ENCODE measurements at regions not wholly inside any gene's neighbourhood (a gene's known extent, or its start where the extent isn't known, plus 50 kb on each side); places are given as distances from the start of the nearest gene placed in this dataset.

DNA sequence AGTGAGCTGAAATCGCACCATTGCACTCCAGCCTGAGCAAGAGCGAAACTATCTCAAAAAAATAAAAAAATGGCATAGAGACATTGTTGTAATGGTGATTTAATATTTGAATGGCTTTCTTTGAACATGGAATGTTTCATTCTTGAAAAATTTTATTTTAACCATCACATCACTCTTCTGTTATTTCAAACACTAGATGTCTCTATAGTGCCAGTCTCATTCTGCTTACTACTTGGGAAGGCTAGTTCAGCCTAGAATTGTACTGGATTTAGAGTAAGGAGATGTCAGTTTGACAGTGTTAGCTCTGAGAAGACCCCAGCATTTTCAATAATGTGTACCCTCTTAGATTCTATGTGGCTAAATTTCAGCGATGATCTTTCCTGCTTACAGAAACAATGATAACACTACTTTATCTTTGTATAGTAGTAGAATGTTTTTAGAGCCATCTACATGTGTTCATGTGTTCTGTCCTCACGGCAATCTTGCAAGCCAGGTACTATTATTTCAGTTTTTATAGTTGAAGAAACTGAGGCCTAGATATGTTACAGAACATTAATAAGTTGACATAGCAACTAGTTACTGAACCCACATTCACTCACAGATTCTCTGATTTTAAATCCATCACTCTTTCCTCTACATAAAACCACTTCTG lies 142.9 kb upstream of the ZSWIM2 start:
- no peak for TF ChIP-seq ZNF565 (CRISPR knock-in tag; conservative IDR thresholded peaks at IDR 0.05; ENCODE audit: low read depth)
- no peak for TF ChIP-seq ESRRG (CRISPR knock-in tag; IDR thresholded peaks at IDR 0.05)
- no peak for TF ChIP-seq BACH2 (CRISPR knock-in tag; IDR thresholded peaks at IDR 0.05; ENCODE audit: borderline replicate concordance)
- TF ChIP-seq CSDC2 (CRISPR knock-in tag; IDR thresholded peaks at IDR 0.05), result no peak
- TF ChIP-seq, protein P1, sequence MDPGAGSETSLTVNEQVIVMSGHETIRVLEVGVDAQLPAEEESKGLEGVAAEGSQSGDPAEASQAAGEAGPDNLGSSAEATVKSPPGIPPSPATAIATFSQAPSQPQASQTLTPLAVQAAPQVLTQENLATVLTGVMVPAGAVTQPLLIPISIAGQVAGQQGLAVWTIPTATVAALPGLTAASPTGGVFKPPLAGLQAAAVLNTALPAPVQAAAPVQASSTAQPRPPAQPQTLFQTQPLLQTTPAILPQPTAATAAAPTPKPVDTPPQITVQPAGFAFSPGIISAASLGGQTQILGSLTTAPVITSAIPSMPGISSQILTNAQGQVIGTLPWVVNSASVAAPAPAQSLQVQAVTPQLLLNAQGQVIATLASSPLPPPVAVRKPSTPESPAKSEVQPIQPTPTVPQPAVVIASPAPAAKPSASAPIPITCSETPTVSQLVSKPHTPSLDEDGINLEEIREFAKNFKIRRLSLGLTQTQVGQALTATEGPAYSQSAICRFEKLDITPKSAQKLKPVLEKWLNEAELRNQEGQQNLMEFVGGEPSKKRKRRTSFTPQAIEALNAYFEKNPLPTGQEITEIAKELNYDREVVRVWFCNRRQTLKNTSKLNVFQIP (CRISPR knock-in tag; IDR thresholded peaks at IDR 0.05; ENCODE audit: borderline replicate concordance, low read depth), result no peak
- TF ChIP-seq ZNF8 (CRISPR knock-in tag; IDR thresholded peaks at IDR 0.05), result no peak
- no peak for TF ChIP-seq ARNTL (CRISPR knock-in tag; IDR thresholded peaks at IDR 0.05; ENCODE audit: borderline replicate concordance, low read depth)
- no peak for TF ChIP-seq ZNF70 (CRISPR knock-in tag; IDR thresholded peaks at IDR 0.05)
- TF ChIP-seq TOX (CRISPR knock-in tag; IDR thresholded peaks at IDR 0.05; ENCODE audit: borderline replicate concordance), result no peak

DNA sequence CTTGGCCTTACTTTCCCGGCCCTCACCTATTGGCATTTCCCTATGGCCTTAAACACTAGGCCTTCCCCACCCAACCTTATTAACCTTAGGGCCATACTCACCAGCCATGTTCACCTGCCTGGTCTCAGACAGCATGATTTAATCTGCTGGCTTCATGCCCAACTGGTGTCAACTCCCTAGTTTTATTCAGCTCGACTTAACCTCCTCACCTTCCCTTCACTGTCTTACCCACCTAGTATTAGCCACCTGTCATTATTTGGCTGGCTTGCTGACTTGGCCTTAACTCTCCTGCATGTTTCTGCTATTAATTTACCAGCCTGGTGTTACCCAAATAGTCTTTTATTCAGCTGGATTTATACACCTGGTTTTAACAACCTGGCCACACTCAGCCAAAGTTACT lies 136.0 kb upstream of the ZSWIM2 start:
- ATAC-seq, result no peak
- TF ChIP-seq, protein P1 (CRISPR knock-in tag; IDR thresholded peaks at IDR 0.05; ENCODE audit: borderline replicate concordance, low read depth), result no peak
- TF ChIP-seq SNAI2 (CRISPR knock-in tag; IDR thresholded peaks at IDR 0.05) (no peak), ARNTL (CRISPR knock-in tag; IDR thresholded peaks at IDR 0.05; ENCODE audit: borderline replicate concordance, low read depth) (no peak), GLIS3 (CRISPR knock-in tag; IDR thresholded peaks at IDR 0.05) (no peak), BACH2 (CRISPR knock-in tag; IDR thresholded peaks at IDR 0.05; ENCODE audit: borderline replicate concordance) (no peak), RARB (CRISPR knock-in tag; IDR thresholded peaks at IDR 0.05) (no peak), CSDC2 (CRISPR knock-in tag; IDR thresholded peaks at IDR 0.05) (no peak), PPARA (CRISPR knock-in tag; IDR thresholded peaks at IDR 0.05; ENCODE audit: borderline replicate concordance) (no peak), OSR1 (CRISPR knock-in tag; IDR thresholded peaks at IDR 0.05) (no peak), ZNF8 (CRISPR knock-in tag; IDR thresholded peaks at IDR 0.05) (no peak), ZNF70 (CRISPR knock-in tag; IDR thresholded peaks at IDR 0.05) (no peak)

More for the DNA sequence above, 142.9 kb upstream of the ZSWIM2 start:
- 0 out of 3 replicates have a peak, but pooled peaks have one; percentile 37 for ATAC-seq

DNA sequence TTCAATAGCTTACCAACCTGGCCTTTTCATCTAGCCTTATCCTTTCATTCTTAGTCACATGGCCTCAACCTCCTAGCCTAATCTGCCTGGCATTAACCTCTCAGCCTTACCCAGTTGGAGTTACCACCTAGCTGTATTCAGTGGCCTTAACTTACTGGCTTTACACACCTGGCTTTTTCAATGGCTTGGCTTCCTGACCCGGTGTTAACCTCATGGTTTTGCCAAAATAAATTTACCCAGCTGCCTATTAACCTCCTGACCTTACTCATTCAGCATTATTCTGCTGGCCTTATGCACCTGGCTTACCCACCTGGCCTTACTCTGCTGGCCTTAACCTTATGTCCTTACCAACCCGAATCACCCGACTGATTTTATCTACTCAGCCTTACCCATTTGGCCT lies 135.5 kb upstream of the ZSWIM2 start:
- TF ChIP-seq RARB (CRISPR knock-in tag; IDR thresholded peaks at IDR 0.05) (no peak), TCF4 (CRISPR knock-in tag; IDR thresholded peaks at IDR 0.05; ENCODE audit: borderline replicate concordance) (no peak), ZC3H10 (CRISPR knock-in tag; IDR thresholded peaks at IDR 0.05) (no peak), ZNF70 (CRISPR knock-in tag; IDR thresholded peaks at IDR 0.05) (no peak), GLIS3 (CRISPR knock-in tag; IDR thresholded peaks at IDR 0.05) (no peak), ESRRG (CRISPR knock-in tag; IDR thresholded peaks at IDR 0.05) (no peak), SNAI2 (CRISPR knock-in tag; IDR thresholded peaks at IDR 0.05) (no peak), ZNF8 (CRISPR knock-in tag; IDR thresholded peaks at IDR 0.05) (no peak), BACH2 (CRISPR knock-in tag; IDR thresholded peaks at IDR 0.05; ENCODE audit: borderline replicate concordance) (no peak), ZNF565 (CRISPR knock-in tag; conservative IDR thresholded peaks at IDR 0.05; ENCODE audit: low read depth) (no peak), PPARA (CRISPR knock-in tag; IDR thresholded peaks at IDR 0.05; ENCODE audit: borderline replicate concordance) (no peak), TOX (CRISPR knock-in tag; IDR thresholded peaks at IDR 0.05; ENCODE audit: borderline replicate concordance) (no peak), ZFP30 (CRISPR knock-in tag; IDR thresholded peaks at IDR 0.05) (no peak)
- TF ChIP-seq, protein P2, sequence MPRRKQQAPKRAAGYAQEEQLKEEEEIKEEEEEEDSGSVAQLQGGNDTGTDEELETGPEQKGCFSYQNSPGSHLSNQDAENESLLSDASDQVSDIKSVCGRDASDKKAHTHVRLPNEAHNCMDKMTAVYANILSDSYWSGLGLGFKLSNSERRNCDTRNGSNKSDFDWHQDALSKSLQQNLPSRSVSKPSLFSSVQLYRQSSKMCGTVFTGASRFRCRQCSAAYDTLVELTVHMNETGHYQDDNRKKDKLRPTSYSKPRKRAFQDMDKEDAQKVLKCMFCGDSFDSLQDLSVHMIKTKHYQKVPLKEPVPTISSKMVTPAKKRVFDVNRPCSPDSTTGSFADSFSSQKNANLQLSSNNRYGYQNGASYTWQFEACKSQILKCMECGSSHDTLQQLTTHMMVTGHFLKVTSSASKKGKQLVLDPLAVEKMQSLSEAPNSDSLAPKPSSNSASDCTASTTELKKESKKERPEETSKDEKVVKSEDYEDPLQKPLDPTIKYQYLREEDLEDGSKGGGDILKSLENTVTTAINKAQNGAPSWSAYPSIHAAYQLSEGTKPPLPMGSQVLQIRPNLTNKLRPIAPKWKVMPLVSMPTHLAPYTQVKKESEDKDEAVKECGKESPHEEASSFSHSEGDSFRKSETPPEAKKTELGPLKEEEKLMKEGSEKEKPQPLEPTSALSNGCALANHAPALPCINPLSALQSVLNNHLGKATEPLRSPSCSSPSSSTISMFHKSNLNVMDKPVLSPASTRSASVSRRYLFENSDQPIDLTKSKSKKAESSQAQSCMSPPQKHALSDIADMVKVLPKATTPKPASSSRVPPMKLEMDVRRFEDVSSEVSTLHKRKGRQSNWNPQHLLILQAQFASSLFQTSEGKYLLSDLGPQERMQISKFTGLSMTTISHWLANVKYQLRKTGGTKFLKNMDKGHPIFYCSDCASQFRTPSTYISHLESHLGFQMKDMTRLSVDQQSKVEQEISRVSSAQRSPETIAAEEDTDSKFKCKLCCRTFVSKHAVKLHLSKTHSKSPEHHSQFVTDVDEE (CRISPR knock-in tag; IDR thresholded peaks at IDR 0.05), result no peak
- no peak for ATAC-seq

DNA sequence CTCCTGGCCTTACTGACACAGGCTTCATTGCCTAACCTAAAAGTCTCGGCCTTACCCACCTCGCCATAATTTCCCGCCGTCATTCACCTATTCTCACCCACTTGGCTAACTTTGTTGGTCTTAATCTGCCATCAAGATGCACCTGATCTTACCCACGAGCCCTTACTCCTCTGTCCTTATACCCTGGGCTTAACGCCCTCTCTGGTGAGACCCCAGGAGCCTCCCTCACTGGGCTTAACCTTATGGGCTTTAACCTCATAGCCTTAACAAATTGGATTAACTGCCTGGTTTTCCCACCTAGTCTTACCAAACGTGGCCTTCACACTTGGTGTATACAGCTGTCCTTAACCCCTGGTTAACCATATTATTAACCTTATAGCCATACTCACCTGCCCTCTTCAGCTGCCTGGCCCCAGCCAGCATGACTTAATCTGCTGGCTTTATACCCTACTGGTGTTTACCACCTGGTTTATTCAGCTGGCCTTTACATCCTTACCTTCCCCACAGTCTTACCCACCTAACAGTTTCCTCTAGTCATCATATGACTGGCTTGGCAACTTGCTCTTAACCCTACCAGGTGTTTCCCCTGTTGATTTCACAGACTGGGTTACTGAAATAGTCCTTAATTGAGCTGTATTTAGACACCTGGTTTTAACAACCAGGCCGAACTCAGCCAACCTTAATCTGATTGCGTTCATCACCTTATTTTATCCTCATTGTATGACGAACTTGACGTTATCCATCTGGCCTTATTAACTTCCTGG lies 132.0 kb upstream of the ZSWIM2 start:
- no peak for ATAC-seq
- TF ChIP-seq ARNTL (CRISPR knock-in tag; IDR thresholded peaks at IDR 0.05; ENCODE audit: borderline replicate concordance, low read depth) (no peak), ZNF70 (CRISPR knock-in tag; IDR thresholded peaks at IDR 0.05) (no peak), BACH2 (CRISPR knock-in tag; IDR thresholded peaks at IDR 0.05; ENCODE audit: borderline replicate concordance) (no peak), OSR1 (CRISPR knock-in tag; IDR thresholded peaks at IDR 0.05) (no peak), ZNF8 (CRISPR knock-in tag; IDR thresholded peaks at IDR 0.05) (no peak), GLIS3 (CRISPR knock-in tag; IDR thresholded peaks at IDR 0.05) (no peak), ZFP3 (CRISPR knock-in tag; IDR thresholded peaks at IDR 0.05) (no peak), ZC3H10 (CRISPR knock-in tag; IDR thresholded peaks at IDR 0.05) (no peak), TCF4 (CRISPR knock-in tag; IDR thresholded peaks at IDR 0.05; ENCODE audit: borderline replicate concordance) (no peak)
- TF ChIP-seq, protein P3, sequence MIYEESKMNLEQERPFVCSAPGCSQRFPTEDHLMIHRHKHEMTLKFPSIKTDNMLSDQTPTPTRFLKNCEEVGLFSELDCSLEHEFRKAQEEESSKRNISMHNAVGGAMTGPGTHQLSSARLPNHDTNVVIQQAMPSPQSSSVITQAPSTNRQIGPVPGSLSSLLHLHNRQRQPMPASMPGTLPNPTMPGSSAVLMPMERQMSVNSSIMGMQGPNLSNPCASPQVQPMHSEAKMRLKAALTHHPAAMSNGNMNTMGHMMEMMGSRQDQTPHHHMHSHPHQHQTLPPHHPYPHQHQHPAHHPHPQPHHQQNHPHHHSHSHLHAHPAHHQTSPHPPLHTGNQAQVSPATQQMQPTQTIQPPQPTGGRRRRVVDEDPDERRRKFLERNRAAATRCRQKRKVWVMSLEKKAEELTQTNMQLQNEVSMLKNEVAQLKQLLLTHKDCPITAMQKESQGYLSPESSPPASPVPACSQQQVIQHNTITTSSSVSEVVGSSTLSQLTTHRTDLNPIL (CRISPR knock-in tag; IDR thresholded peaks at IDR 0.05; ENCODE audit: low read depth), result no peak
- TF ChIP-seq, protein P1 (CRISPR knock-in tag; IDR thresholded peaks at IDR 0.05; ENCODE audit: borderline replicate concordance, low read depth), result no peak

Data from SK-N-SH treated with all-trans-retinoic acid at 6 μM for 48 hours (cell line).